Effector memory CD8-positive, alpha-beta T cell (primary cell): ENCODE measurements at regions not wholly inside any gene's neighbourhood (a gene's known extent, or its start where the extent isn't known, plus 50 kb on each side); places are given as distances from the start of the nearest gene placed in this dataset.

Experiments used
- ATAC-seq: fragments of 150-1000 bp; cut with Tn5 transposase; replicated peaks from 2 replicates; pipeline ENCODE4 v1.10.0; 2021; ENCODE audit warnings: mild to moderate bottlenecking, moderate library complexity
- DNase-seq, 3 experiments: peaks; one replicate each; pipeline ENCODE4 v3.0.0; 2021
- H3K27ac Mint-ChIP-seq, 2 donors: one replicate each; pipeline ENCODE4 v1.8.0; 2022; ENCODE audit warnings: mild to moderate bottlenecking in 2 of 2, mixed read lengths in 2 of 2, moderate library complexity in 2 of 2
- H3K27me3 Mint-ChIP-seq, 2 donors: one replicate each; pipeline ENCODE4 v1.8.0; 2022; ENCODE audit warnings: mixed read lengths in 2 of 2
- H3K36me3 Mint-ChIP-seq: one replicate; pipeline ENCODE4 v1.8.0; 2022; ENCODE audit warnings: mild to moderate bottlenecking, moderate library complexity, mixed read lengths; ENCODE audit not compliant: insufficient read depth
- H3K4me1 Mint-ChIP-seq, 2 donors: one replicate each; pipeline ENCODE4 v1.8.0; 2022; ENCODE audit warnings: low read depth in 2 of 2, mixed read lengths in 2 of 2
- H3K4me3 Mint-ChIP-seq, 2 donors: one replicate each; pipeline ENCODE4 v1.8.0; 2022; ENCODE audit warnings: mild to moderate bottlenecking in 2 of 2, mixed read lengths in 2 of 2, moderate library complexity in 2 of 2
- H3K9me3 Mint-ChIP-seq, 2 donors: one replicate each; pipeline ENCODE4 v1.8.0; 2022; ENCODE audit warnings: mixed read lengths in 2 of 2

DNA sequence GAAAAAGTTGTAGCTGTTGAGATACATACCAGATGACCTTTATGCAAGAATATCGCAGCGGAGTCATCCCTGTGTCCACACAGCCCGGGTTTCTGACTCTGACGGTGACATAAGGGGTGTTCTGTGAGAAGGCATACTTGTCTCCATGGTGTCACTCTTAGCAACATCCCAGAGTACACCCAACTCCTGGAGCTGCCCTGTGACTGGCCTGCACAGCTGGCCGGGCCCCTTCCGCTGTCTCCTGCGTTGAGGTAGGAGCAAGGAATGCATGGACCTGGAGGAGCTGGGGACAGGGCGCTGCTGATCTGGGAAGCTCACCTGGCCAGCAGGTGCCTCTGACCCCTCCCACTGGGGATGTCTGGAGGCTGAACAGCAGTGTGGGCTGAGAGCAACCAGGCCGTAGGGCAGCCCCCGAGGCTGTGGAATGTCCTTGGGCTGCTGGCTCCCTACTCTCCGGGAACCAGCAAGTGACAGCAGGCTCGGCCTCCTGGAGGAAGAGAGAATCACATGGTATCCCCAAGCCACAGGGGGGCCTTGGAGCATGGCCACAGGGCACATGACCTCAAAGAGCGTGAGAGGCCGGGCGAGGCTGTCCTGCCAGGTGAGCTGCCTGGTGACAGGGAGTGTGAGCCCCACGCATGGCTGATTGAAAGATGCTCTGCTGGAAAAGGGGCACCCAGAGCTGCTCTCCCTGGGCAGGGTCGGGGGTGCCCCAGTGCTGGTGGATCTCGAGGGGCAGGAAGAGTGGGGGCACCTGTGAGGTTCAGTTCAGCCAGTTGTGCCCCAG lies 113.4 kb downstream of the MRPL36 start:
- H3K27ac Mint-ChIP-seq: no peak overlapping the region
- H3K9me3 Mint-ChIP-seq: no peaks in the 10 kb centered on the region

DNA sequence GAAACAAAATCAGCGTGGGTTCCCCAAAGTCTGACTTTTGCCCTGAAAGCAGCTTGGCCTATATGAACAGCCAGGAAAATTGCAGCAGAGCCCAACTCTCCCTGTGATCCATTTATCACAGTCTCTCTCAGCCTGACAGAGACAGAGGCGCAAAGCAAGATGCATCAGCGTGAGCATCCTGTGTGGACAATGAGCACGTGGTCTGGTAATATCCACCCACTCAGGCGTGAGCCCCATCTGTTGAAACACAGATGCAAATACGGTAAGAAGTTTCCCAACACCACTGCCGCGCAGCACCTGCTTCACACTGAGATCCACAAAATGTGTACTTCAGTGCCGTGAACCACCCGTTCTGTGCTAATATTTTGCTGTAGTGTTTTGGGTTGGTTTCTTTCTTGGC lies 114.6 kb downstream of the MRPL36 start:
- Mint-ChIP-seq H3K4me3 (no peak overlapping the region), H3K4me1 (no peaks in the 10 kb centered on the region), H3K36me3 (no peaks in the 10 kb centered on the region), H3K27me3 (peaks cover 27 to 41% of the 10 kb centered on the region in 2 donors), H3K27ac (no peak overlapping the region), H3K9me3 (no peaks in the 10 kb centered on the region)
- DNase-seq (no peak), ATAC-seq (no peak)

More for the DNA sequence above, 113.4 kb downstream of the MRPL36 start:
- no peak overlapping the region for H3K4me3 Mint-ChIP-seq
- no peaks in the 10 kb centered on the region for H3K36me3 Mint-ChIP-seq
- peaks cover 17 to 30% of the 10 kb centered on the region in 2 donors for H3K27me3 Mint-ChIP-seq
- H3K4me1 Mint-ChIP-seq: no peaks in the 10 kb centered on the region
- no peak for DNase-seq
- no peak for ATAC-seq

DNA sequence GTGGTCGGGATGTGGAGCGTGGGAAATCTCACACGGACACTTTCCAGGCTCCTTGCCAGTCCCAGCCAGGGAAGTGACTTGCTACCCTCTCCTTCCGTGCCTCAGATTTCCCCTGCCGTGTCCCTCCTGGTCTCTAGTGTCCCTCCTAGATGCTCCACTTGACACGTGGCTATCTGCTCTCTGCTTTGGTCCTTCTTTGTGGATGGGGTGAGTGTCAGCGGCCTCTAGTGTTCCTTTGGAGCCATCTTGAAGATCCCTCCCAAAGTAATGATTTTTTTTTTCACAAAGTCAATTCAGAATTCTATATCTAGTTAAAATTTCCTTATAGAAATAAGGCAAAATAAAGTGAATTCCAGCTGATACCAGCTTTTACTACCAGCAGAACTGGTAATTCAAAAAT lies 117.7 kb downstream of the MRPL36 start:
- H3K27ac Mint-ChIP-seq: no peak overlapping the region
- ATAC-seq (no peak), DNase-seq (no peak)
- H3K9me3 Mint-ChIP-seq: peaks cover 3 to 10% of the 10 kb centered on the region in 2 donors
- peaks cover 48 to 68% of the 10 kb centered on the region in 2 donors for H3K27me3 Mint-ChIP-seq
- no peaks in the 10 kb centered on the region for H3K4me1 Mint-ChIP-seq
- H3K36me3 Mint-ChIP-seq: no peaks in the 10 kb centered on the region
- H3K4me3 Mint-ChIP-seq: no peak overlapping the region

DNA sequence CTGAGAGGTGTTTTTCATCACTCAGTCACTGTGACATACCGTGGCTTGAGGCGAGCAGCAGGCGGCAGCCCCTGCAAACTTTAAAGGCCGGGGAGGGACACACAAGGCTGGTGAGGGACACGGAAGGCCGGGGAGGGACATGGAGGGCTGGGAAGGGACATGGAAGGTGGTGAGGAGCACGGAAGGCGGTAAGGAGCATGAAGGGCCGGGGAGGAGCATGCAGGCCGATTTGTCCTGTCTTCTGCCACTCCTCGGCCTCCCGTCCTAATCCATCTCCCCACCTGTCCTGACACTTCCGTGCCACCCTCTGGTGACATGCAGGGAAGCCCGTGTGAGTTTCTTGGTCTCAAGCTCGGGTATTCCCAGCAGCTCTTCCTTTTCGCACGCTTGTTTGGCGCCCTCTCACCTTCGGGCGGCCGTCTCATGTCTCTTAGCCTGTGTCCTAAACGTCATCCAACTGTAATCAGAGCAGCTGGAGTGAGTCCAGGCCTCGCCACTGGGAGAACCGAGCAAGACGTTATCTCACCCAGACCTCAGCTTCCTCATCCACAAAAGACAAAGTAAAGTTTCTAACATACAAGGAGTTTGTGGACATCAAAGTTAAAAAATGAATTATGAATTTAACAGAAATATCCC lies 126.5 kb downstream of the MRPL36 start:
- DNase-seq (no peak), ATAC-seq (no peak)
- Mint-ChIP-seq H3K9me3 (no peaks in the 10 kb centered on the region), H3K36me3 (no peaks in the 10 kb centered on the region), H3K27ac (no peak overlapping the region), H3K4me1 (peaks cover 2 to 7% of the 10 kb centered on the region in 2 donors), H3K27me3 (peaks cover 69 to 92% of the 10 kb centered on the region in 2 donors), H3K4me3 (no peak overlapping the region)

DNA sequence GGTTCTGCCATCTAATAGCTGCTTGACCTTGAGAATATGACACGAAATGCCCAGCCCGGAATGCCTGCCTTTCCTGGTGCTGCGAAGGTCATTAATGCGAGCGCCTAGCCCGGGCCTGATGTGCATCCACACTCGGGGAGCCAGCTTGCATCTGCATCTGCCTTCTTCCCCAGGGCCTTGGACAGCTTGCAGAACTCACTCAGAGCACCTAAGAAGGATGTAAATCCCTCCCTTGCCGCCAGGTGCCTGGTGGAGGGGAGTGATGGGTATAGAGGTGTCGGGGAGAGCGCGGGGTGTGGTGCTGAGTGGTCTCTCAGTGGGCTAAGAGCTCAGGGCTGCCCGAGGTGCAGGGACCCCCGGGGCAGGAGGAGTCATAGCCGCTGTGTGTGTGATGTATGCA lies 127.2 kb downstream of the MRPL36 start:
- Mint-ChIP-seq H3K4me3 (no peak overlapping the region), H3K36me3 (no peaks in the 10 kb centered on the region), H3K9me3 (no peaks in the 10 kb centered on the region), H3K27me3 (peaks cover 68 to 89% of the 10 kb centered on the region in 2 donors), H3K4me1 (peaks cover 4 to 7% of the 10 kb centered on the region in 2 donors), H3K27ac (no peak overlapping the region)
- DNase-seq (no peak), ATAC-seq (no peak)

DNA sequence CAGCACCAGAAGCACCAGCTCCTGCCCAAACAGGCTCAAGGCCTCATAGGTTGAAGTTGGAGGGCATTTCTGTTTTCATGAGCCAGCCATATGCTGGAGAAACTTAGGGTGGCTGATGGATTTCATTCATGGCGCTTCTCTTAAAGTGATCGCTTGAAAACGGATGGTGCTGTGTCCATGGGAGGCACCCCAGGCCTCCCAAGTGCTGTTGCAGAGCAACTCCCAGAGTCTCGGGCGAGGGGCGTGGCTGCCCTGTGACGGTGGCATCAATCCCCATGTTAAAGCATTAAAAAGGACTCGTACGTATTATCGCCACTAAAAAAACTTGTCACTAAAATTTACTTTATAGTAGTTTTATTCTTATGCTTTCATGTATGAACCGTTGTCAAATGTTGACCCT lies 128.3 kb downstream of the MRPL36 start:
- H3K9me3 Mint-ChIP-seq: no peaks in the 10 kb centered on the region
- no peak overlapping the region for H3K27ac Mint-ChIP-seq
- no peak for DNase-seq
- H3K36me3 Mint-ChIP-seq: no peaks in the 10 kb centered on the region
- ATAC-seq: no peak
- no peak overlapping the region for H3K4me3 Mint-ChIP-seq
- H3K4me1 Mint-ChIP-seq: peaks cover 4 to 11% of the 10 kb centered on the region in 2 donors
- peaks cover 66 to 86% of the 10 kb centered on the region in 2 donors for H3K27me3 Mint-ChIP-seq

DNA sequence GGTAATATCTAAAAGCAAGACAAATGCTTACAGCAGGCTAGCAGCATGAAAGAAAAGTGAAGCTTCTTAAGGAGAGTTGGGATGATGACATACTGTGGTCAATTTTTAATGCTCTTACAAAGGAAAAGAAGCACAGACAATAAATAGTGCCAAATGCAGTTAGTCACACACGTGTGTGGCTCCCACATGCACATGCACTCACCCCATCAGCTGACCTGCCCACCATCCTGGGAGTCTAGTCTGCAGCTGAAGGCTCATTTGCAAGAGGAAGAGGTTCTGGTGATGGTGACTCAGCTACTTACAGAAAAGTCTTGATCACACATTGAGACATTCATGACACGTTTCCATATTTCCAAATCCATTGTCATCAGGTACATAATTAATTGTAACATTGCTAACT lies 129.3 kb downstream of the MRPL36 start:
- Mint-ChIP-seq H3K27ac (no peak overlapping the region), H3K4me1 (peaks cover 9 to 11% of the 10 kb centered on the region in 2 donors), H3K36me3 (no peaks in the 10 kb centered on the region), H3K4me3 (no peak overlapping the region), H3K9me3 (no peaks in the 10 kb centered on the region), H3K27me3 (peaks cover 74 to 92% of the 10 kb centered on the region in 2 donors)
- ATAC-seq: no peak
- DNase-seq: no peak

DNA sequence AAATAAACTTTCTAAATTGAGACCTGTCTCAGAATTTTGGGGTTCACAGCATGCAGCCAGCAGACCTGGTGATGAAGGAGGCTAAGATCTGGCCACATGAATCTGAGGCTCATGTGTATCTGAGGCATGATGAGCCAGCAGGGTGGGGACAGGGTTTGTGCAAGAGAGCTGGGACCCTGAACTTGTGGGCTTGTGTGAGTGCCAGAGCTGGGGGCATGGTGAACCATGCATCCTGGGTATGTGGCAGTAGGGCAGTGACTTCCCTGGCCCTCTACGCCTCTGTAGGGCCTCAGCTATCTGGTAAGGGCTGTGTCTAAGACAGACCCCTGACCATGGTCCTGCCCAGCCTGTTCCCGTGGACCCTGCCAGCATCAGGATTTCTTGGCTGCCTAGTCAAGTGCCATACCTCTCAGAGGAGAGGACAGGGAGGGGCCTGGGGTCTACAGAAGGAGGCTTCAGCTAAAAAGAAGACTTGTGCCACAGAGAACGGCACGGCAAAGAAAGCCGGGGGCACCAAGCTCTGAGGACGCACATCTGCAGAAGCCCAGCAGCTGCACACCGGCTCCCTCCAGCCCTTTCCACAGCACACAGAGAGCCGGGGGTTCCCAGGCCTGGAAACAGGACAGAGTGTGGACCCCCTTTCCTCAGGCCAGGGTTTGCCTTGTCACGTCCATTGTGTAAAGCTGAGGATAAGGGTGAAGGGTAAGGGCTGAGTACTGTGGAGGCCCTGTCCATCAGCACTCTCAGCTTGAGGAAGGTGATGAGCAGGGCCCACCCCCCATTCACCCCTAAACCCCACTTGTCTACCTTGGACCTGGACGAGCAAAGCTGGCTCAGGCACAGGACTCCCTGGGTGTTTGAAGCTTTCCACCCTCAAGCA lies 130.1 kb downstream of the MRPL36 start:
- peaks cover 76 to 92% of the 10 kb centered on the region in 2 donors for H3K27me3 Mint-ChIP-seq
- no peak overlapping the region for H3K27ac Mint-ChIP-seq
- H3K4me1 Mint-ChIP-seq: peaks cover 9 to 11% of the 10 kb centered on the region in 2 donors
- DNase-seq: no peak
- no peaks in the 10 kb centered on the region for H3K36me3 Mint-ChIP-seq
- ATAC-seq: no peak
- no peak overlapping the region for H3K4me3 Mint-ChIP-seq
- H3K9me3 Mint-ChIP-seq: no peaks in the 10 kb centered on the region

DNA sequence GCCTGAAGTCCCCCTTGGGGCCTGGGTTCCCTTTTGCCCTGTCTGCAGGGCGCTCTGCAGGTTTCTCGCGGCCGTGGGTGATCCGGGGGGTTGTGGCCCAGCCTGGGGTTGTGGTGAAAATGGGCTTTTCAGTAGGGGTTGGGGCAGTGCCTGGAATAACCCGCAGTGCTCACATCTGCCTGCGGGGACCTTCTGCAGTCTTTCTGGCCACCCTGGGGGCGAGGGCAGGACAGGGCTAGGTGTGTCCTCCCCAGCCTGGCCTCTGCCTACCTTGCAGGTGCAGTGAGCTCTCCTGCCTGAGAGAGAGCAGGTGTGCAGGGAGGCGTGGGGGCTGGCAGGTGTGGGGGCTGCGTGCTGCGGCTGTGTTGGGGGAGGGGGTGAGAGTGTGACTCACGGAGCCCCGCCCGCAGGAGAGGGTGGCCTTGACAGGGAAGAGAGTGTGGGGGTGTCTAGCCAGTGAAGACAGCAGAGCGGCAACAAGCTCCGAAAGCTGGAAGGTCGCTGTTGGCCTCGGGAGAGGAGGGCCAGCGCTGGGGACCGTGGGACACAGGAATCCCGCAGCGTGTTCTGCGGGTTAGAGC lies 131.4 kb downstream of the MRPL36 start:
- DNase-seq (no peak), ATAC-seq (peak; percentile 48)
- Mint-ChIP-seq H3K27ac (no peak overlapping the region), H3K36me3 (no peaks in the 10 kb centered on the region), H3K4me3 (peak overlapping the region; percentile 55 to 57), H3K9me3 (no peaks in the 10 kb centered on the region), H3K27me3 (peaks cover 75 to 89% of the 10 kb centered on the region in 2 donors), H3K4me1 (peaks cover 9% of the 10 kb centered on the region in 2 donors)

DNA sequence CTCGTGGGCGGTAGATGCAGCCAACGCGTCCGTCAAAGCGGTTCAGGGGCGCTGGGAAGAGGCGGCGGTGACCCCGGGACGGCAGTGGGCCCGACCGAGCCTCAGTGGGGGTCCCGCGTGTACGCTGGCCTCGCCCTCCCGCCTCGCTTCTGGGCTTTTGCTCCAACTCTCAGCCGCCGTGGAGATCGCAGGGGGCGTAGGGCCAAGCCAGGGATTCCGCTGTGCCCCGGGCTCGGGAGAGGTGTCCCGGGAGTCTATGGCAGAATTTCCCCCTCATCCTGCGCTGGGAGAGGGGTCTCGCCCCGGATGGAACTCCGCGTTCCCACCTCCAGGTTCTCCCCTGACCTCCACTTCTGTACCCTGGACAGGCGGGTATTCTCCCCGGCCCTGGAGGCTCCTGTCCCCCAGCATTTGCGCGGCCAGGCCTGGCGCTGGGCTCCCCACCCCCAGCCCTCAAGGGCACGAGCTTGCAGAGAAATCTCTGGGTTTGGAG lies 131.9 kb downstream of the MRPL36 start:
- Mint-ChIP-seq H3K36me3 (no peaks in the 10 kb centered on the region), H3K27me3 (peaks cover 75 to 89% of the 10 kb centered on the region in 2 donors), H3K27ac (no peak overlapping the region), H3K4me1 (peaks cover 8 to 9% of the 10 kb centered on the region in 2 donors), H3K9me3 (no peaks in the 10 kb centered on the region), H3K4me3 (peak overlapping the region; percentile 55 to 57)
- DNase-seq: no peak
- no peak for ATAC-seq

DNA sequence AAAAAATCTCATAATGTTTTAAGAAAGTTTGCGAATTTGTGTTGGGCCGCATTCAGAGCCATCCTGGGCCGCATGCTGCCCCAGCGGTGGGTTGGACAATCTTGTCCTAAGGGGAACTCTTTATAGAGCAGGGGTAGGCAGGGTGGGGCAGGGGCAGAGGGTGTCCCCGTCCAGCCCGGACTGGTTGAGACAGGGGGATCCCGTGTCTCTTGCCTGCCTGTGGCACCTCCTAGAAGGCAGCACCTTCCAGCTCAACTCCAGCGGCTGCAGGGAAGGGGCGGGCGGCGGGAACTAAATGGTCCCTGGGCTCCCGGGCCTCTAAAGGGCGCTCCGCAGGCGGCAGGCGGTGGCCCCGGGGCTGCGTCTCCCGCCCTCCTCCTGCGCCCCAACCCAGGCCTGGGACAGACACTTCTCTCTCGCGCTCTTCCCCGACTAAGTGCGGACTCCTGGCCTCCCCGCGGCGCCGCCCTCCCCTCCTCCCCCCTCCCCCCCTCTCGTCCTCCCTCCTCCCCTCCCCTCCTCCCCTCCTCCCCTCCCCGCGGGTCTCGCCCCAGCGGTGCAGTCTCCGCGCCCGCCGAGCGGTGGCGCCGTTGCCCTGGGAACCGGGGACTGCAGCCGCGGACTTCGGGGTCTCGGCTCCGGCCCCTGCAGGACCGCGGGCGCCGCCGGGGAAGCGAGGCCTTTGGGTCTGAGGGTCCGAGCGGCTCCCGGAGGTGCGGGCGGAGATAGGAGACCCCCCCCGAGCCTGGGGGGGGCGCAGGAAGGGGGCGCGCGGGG lies 132.6 kb downstream of the MRPL36 start:
- ATAC-seq (peak; percentile 37), DNase-seq (peak; percentile 32 to 45 (median 33))
- H3K9me3 Mint-ChIP-seq: no peaks in the 10 kb centered on the region
- H3K36me3 Mint-ChIP-seq: no peaks in the 10 kb centered on the region
- no peak overlapping the region for H3K27ac Mint-ChIP-seq
- peaks cover 74 to 89% of the 10 kb centered on the region in 2 donors for H3K27me3 Mint-ChIP-seq
- peaks cover 5 to 9% of the 10 kb centered on the region in 2 donors for H3K4me1 Mint-ChIP-seq
- H3K4me3 Mint-ChIP-seq: peak overlapping the region; percentile 29 to 41

DNA sequence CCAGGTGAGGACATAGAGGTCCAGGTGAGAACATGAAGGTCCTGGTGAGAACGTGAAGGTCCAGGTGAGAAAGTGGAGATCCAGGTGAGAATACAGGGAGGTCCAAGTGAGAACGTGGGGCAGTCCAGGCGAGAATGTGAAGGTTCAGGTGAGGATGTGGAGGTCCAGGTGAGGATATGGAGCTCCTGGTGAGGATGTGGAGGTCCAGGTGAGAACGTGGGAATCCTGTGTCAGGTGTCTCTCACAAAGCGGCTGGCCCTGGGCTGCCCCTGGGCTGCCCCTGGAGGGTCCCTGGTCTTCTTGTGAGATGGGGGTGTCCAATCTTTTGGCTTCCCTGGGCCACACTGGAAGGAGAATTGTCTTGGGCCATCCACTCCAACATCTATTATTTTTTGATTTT lies 133.4 kb downstream of the MRPL36 start:
- Mint-ChIP-seq H3K27ac (no peak overlapping the region), H3K27me3 (peaks cover 69 to 86% of the 10 kb centered on the region in 2 donors), H3K36me3 (no peaks in the 10 kb centered on the region), H3K4me3 (peak overlapping the region; percentile 30 to 41), H3K4me1 (peaks cover 5 to 9% of the 10 kb centered on the region in 2 donors), H3K9me3 (no peaks in the 10 kb centered on the region)
- no peak for ATAC-seq
- no peak for DNase-seq
